Adipocyte (in vitro differentiated cells): ENCODE measurements at regions not wholly inside any gene's neighbourhood (a gene's known extent, or its start where the extent isn't known, plus 50 kb on each side); places are given as distances from the start of the nearest gene placed in this dataset.
A peak's percentile ranks its signal among the peaks of the same experiment; 100 is the strongest.
"Not testable (repeated sequence)": the region's sequence is repeated elsewhere in the genome, so short reads cannot be mapped to it uniquely, and the experiment has no call there.

ENCODE experiments used
- DNase-seq: peaks from one replicate; pipeline ENCODE4 v3.0.0-alpha.2; 2015; ENCODE audit warnings: low read depth
- H3K27me3 ChIP-seq: replicated peaks from 2 replicates; pipeline ENCODE4 v1.7.0; 2013; ENCODE audit warnings: mild to moderate bottlenecking, low read length, moderate library complexity; ENCODE audit not compliant: control insufficient read depth, insufficient read depth
- H3K36me3 ChIP-seq: 2 replicates; pipeline ENCODE4 v1.7.0; 2013; ENCODE audit warnings: low read length, mild to moderate bottlenecking, moderate library complexity; ENCODE audit not compliant: control insufficient read depth, insufficient read depth, severe bottlenecking
- H3K4me1 ChIP-seq: 2 replicates; pipeline ENCODE4 v1.7.0; 2013; ENCODE audit warnings: mild to moderate bottlenecking, low read length, moderate library complexity; ENCODE audit not compliant: control insufficient read depth, insufficient read depth
- H3K4me3 ChIP-seq: 2 replicates; pipeline ENCODE4 v1.7.0; 2013; ENCODE audit warnings: mild to moderate bottlenecking, low read length, moderate library complexity
- H3K9ac ChIP-seq: 2 replicates; pipeline ENCODE4 v1.7.0; 2013; ENCODE audit warnings: mild to moderate bottlenecking, low read length, moderate library complexity
- H3K9me3 ChIP-seq: 2 replicates; pipeline ENCODE4 v1.7.0; 2013; ENCODE audit warnings: mild to moderate bottlenecking, low read length, moderate library complexity; ENCODE audit not compliant: control insufficient read depth

GRCh38 chr18:76307293-76307690, 187.8 kb downstream of the ZNF516 start:
- Histone ChIP-seq H3K4me1 (no peaks in the 10 kb centered on the region), H3K9ac (no peak overlapping the region), H3K36me3 (no peaks in the 10 kb centered on the region), H3K9me3 (no peaks in the 10 kb centered on the region), H3K4me3 (no peak overlapping the region), H3K27me3 (peaks cover 3% of the 10 kb centered on the region)
- no peak for DNase-seq

DNA sequence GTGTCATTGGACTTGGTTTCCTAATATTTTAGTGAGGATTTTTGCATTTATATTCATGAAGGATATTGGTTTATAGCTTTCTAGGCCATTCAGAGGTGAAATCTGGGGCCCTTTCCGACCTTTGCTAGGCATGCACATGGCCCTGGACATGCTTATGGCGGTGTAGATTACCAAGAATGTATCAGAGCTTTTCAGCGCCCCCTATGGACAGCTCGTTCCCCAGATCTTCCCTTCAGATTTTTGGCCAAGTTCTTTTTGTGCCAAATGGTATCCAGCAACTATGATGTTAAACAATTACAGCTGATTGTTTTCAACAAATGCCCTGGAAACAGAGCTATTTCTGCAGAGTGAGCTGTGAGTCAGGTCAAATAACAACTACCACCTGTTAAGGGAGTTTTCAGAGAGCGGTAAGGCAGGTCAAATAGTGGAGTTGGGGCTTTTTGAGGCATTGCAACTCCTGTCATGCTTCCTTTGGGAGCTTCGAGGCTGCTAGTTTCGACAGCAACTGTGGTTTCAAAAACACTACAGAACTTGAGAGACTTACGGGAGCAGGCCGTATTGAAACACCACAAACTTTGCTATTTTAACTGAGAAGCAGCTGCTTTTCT, 188.3 kb downstream of the ZNF516 start:
- Histone ChIP-seq H3K4me1 (no peaks in the 10 kb centered on the region), H3K27me3 (peaks cover 1% of the 10 kb centered on the region), H3K9ac (no peak overlapping the region), H3K36me3 (no peaks in the 10 kb centered on the region), H3K4me3 (no peak overlapping the region), H3K9me3 (no peaks in the 10 kb centered on the region)
- no peak for DNase-seq

GRCh38 chr18:76285866-76286265, 209.2 kb downstream of the ZNF516 start:
- H3K4me1 ChIP-seq: no peaks in the 10 kb centered on the region
- H3K27me3 ChIP-seq: peaks cover 6% of the 10 kb centered on the region
- H3K9me3 ChIP-seq: peaks cover 10% of the 10 kb centered on the region
- no peak overlapping the region for H3K9ac ChIP-seq
- no peak for DNase-seq
- H3K36me3 ChIP-seq: no peaks in the 10 kb centered on the region
- no peak overlapping the region for H3K4me3 ChIP-seq

- H3K4me3 ChIP-seq: no peak overlapping the region
- peaks cover 10% of the 10 kb centered on the region for H3K27me3 ChIP-seq
- H3K9me3 ChIP-seq: peaks cover 6% of the 10 kb centered on the region
- DNase-seq: no peak
- H3K9ac ChIP-seq: no peak overlapping the region
- H3K4me1 ChIP-seq: no peaks in the 10 kb centered on the region
- no peaks in the 10 kb centered on the region for H3K36me3 ChIP-seq
These were observed 213.5 kb downstream of the ZNF516 start for GRCh38 chr18:76281565-76281964.

GRCh38 chr18:76277801-76278200, 217.2 kb downstream of the ZNF516 start:
- H3K36me3 ChIP-seq: no peaks in the 10 kb centered on the region
- peaks cover 24% of the 10 kb centered on the region for H3K27me3 ChIP-seq
- no peak overlapping the region for H3K4me3 ChIP-seq
- H3K9ac ChIP-seq: no peak overlapping the region
- DNase-seq: no peak
- peaks cover 6% of the 10 kb centered on the region for H3K9me3 ChIP-seq
- H3K4me1 ChIP-seq: no peaks in the 10 kb centered on the region

DNA sequence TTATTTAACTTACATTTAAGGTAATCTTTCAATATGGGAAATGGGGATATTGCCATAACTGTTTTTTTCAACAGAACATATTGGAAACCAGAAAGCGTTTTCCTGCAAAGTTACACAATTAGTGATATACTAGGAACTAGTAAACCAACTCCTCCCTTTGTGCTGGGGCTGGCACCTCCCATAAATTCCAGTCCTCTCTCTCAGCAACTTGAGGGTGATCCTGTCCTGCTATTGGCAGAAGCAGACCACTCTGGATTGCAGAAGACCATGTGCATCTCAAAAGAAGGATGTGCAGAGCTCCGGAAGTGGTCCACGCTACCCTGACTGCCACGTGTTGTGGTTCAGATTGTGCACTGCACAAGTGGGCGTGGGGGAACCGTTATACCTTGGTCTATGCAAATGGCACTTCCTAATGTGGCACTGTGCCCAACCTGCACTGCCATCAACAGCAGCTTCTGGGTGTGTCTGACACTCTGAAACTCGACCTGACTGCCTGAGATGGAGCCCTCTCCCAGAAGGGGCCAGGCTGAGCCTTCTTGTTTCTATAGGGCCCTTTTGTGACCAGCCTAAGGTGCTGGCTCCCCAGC, 219.2 kb downstream of the ZNF516 start:
- DNase-seq: no peak
- Histone ChIP-seq H3K27me3 (peaks cover 24% of the 10 kb centered on the region), H3K9ac (no peak overlapping the region), H3K4me3 (no peak overlapping the region), H3K9me3 (no peaks in the 10 kb centered on the region), H3K4me1 (no peaks in the 10 kb centered on the region), H3K36me3 (no peaks in the 10 kb centered on the region)

- no peak for DNase-seq
- Histone ChIP-seq H3K4me1 (no peaks in the 10 kb centered on the region), H3K4me3 (no peak overlapping the region), H3K9me3 (no peaks in the 10 kb centered on the region), H3K27me3 (peaks cover 24% of the 10 kb centered on the region), H3K36me3 (no peaks in the 10 kb centered on the region), H3K9ac (no peak overlapping the region)
These were observed 220.4 kb downstream of the ZNF516 start for GRCh38 chr18:76274468-76275289.

DNA sequence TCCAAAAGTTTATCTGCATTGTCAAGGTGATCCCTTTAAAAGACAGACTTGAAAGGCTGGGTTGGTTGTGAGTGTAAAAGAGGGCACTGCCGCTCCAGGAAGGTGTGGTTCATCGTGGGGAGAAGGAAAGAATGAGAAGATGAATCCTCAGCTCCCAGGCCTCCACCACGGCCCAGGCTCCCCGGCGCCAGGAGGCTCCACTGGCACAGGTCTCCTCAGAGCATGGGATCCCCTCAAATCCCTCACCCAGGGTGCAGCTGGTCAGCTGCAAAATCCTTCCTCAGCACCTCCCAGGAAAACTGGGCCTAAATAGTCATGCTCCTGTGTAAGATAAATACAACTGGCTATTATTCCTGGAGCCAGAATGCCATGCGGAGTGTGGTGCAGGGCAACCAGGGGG, 221.1 kb downstream of the ZNF516 start:
- DNase-seq: no peak
- Histone ChIP-seq H3K9me3 (no peaks in the 10 kb centered on the region), H3K4me3 (no peak overlapping the region), H3K27me3 (peaks cover 24% of the 10 kb centered on the region), H3K4me1 (no peaks in the 10 kb centered on the region), H3K9ac (no peak overlapping the region), H3K36me3 (no peaks in the 10 kb centered on the region)

- Histone ChIP-seq H3K9ac (no peak overlapping the region), H3K4me1 (no peaks in the 10 kb centered on the region), H3K36me3 (no peaks in the 10 kb centered on the region), H3K9me3 (no peaks in the 10 kb centered on the region), H3K27me3 (peaks cover 24% of the 10 kb centered on the region), H3K4me3 (no peak overlapping the region)
- no peak for DNase-seq
These were observed 222.0 kb downstream of the ZNF516 start for GRCh38 chr18:76273036-76273545.

GRCh38 chr18:76267423-76267822, 227.6 kb downstream of the ZNF516 start:
- H3K4me1 ChIP-seq: peaks cover 18% of the 10 kb centered on the region
- H3K4me3 ChIP-seq, H3K9ac ChIP-seq, H3K9me3 ChIP-seq, H3K27me3 ChIP-seq, H3K36me3 ChIP-seq, DNase-seq: not testable (repeated sequence)

DNA sequence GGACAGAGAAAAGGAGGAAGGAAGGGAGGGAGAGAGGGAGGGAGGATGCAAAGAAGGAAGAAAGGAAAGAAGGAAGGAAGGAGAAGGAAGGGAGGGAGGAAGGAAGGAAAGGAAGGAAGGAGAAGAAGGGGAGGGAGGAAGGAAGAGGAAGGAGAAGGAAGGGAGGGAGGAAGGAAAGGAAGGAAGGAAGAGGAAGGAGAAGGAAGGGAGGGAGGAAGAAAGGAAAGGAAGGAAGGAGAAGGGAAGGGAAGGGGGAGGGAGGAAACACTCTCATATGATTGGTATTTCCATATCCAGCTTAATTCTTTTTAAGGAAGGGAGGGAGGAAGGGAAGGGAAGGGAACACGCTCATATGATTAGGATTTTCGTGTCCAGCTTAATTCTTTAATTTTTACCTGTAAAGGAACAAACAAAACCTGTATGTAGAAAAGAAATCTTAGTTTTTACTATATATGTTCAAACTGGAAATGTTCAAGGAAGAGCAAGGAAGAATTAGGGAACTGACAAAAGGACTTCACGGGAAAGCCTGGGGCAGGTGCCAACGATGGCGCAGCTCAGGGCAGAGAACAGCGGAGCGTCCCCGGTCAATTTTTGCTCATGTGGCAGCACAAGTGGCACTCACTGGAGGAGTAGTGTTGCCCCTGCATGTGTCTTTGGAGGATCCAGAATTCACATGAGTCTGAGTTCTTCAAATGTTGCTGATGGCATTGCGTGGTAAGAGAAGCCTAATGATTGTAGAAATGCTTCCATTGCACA, 228.6 kb downstream of the ZNF516 start:
- H3K9me3 ChIP-seq: no peaks in the 10 kb centered on the region
- no peaks in the 10 kb centered on the region for H3K36me3 ChIP-seq
- H3K4me1 ChIP-seq: peaks cover 18% of the 10 kb centered on the region
- H3K27me3 ChIP-seq: no peaks in the 10 kb centered on the region
- peak overlapping the region; percentile 80 for H3K4me3 ChIP-seq
- peak overlapping the region; percentile 87 for H3K9ac ChIP-seq
- no peak for DNase-seq
